K562 (cell line): ENCODE measurements at regions not wholly inside any gene's neighbourhood (a gene's known extent, or its start where the extent isn't known, plus 50 kb on each side); places are given as distances from the start of the nearest gene placed in this dataset.

Experiments used
- LEF1 ChIP-seq: fragments of 450-650 bp; IDR thresholded peaks from 2 replicates; pipeline ENCODE4 v1.6.1; 2016; ENCODE audit warnings: mild to moderate bottlenecking
- NONO ChIP-seq, 2 experiments: fragments of 200-400 bp in 1 of 2; fragments of 450-650 bp in 1 of 2; formaldehyde crosslinking in 1 of 2; IDR thresholded peaks; 2 replicates each; pipeline ENCODE4 v1.6.1; 2017; ENCODE audit warnings: low read depth in 2 of 2, mild to moderate bottlenecking in 2 of 2, moderate library complexity in 2 of 2, low read length in 1 of 2
- RAD21 ChIP-seq, 2 experiments: fragments of 250-450 bp in 1 of 2; fragments of 450-650 bp in 1 of 2; sonication (Bioruptor Pico) in 1 of 2; formaldehyde crosslinking in 1 of 2; IDR thresholded peaks in 1 of 2; conservative IDR thresholded peaks in 1 of 2; 2 replicates each; pipeline versions ENCODE4 v1.4.0 to v1.8.0; 2020 to 2022; ENCODE audit warnings: mild to moderate bottlenecking in 2 of 2, moderate library complexity in 1 of 2
- TF ChIP-seq, protein P1 (sequence below): fragments of 450-650 bp; IDR thresholded peaks from 2 replicates; pipeline ENCODE4 v1.7.1; 2018; ENCODE audit warnings: mild to moderate bottlenecking, low read depth; ENCODE audit not compliant: partially characterized antibody

DNA sequence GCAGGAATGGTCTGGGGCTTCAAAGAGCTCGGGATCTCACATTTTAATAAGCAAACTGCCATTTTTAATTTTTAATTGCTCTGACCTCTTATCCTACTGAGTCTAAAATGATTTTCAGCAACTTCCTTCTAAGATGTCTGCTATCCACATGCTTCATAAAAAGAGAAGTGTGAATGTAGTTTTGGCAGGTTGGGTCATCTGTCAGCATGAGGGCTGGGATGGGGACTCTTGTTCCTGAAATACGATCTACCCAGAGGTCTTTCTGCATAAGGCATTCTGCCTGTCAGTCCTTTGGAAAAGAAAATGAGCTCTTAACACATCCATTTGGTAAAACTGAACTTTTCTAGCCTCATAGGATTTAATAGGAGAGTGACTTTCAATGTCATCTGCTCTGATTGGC lies 252.8 kb upstream of the APCDD1 start:
- no peak for TF ChIP-seq RAD21 (CRISPR knock-in tag; conservative IDR thresholded peaks at IDR 0.05 in 1 of 2, IDR thresholded peaks at IDR 0.05 in 1 of 2)
- TF ChIP-seq, protein P1, sequence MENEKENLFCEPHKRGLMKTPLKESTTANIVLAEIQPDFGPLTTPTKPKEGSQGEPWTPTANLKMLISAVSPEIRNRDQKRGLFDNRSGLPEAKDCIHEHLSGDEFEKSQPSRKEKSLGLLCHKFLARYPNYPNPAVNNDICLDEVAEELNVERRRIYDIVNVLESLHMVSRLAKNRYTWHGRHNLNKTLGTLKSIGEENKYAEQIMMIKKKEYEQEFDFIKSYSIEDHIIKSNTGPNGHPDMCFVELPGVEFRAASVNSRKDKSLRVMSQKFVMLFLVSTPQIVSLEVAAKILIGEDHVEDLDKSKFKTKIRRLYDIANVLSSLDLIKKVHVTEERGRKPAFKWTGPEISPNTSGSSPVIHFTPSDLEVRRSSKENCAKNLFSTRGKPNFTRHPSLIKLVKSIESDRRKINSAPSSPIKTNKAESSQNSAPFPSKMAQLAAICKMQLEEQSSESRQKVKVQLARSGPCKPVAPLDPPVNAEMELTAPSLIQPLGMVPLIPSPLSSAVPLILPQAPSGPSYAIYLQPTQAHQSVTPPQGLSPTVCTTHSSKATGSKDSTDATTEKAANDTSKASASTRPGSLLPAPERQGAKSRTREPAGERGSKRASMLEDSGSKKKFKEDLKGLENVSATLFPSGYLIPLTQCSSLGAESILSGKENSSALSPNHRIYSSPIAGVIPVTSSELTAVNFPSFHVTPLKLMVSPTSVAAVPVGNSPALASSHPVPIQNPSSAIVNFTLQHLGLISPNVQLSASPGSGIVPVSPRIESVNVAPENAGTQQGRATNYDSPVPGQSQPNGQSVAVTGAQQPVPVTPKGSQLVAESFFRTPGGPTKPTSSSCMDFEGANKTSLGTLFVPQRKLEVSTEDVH = no peak
- no peak for TF ChIP-seq LEF1
- TF ChIP-seq NONO (IDR thresholded peaks at IDR 0.05; ENCODE audit: low read depth in 2 of 2, low read length in 1 of 2) = no peak
